SK-N-MC (cell line): ENCODE measurements at regions not wholly inside any gene's neighbourhood (a gene's known extent, or its start where the extent isn't known, plus 50 kb on each side); places are given as distances from the start of the nearest gene placed in this dataset.

Experiments used
- DNase-seq: peaks from one replicate; pipeline ENCODE4 v3.0.0-alpha.2; 2011; ENCODE audit warnings: low read depth, low spot score
- H3K27ac ChIP-seq: fragments of 200-600 bp; sonication (generic); 2 replicates; pipeline ENCODE4 v1.5.1; 2016; ENCODE audit warnings: mixed run types
- H3K36me3 ChIP-seq: fragments of 200-600 bp; sonication (generic); 2 replicates; pipeline ENCODE4 v1.6.1; 2017; ENCODE audit warnings: antibody characterized with exemption, low read length, mixed read lengths; ENCODE audit not compliant: insufficient read depth
- H3K4me3 ChIP-seq: fragments of 200-600 bp; sonication (generic); 2 replicates; pipeline ENCODE4 v1.5.1; 2016
- H3K9ac ChIP-seq: fragments of 200-600 bp; sonication (generic); 2 replicates; pipeline ENCODE4 v1.8.0; 2017; ENCODE audit warnings: mixed run types, mixed read lengths; ENCODE audit not compliant: insufficient read length
- H3K9me3 ChIP-seq: fragments of 200-600 bp; sonication (generic); 2 replicates; pipeline ENCODE4 v1.6.1; 2017; ENCODE audit warnings: low read depth, mild to moderate bottlenecking, antibody characterized with exemption, low read length, moderate library complexity, mixed read lengths
- EZH2 ChIP-seq: fragments of 200-600 bp; sonication (generic); IDR thresholded peaks from one replicate; pipeline ENCODE4 v1.6.1; 2017; ENCODE audit warnings: antibody characterized with exemption
- FOXP2 ChIP-seq: optimal IDR thresholded peaks from 2 replicates; pipeline ENCODE3; 2011; ENCODE audit warnings: mild to moderate bottlenecking, moderate library complexity; ENCODE audit not compliant: insufficient read depth; ENCODE audit errors: extremely low read length, control extremely low read depth
- POLR2AphosphoS5 ChIP-seq: IDR thresholded peaks from 2 replicates; pipeline ENCODE4 v1.6.1; 2012; ENCODE audit warnings: mild to moderate bottlenecking, low read depth, low read length, borderline replicate concordance

DNA sequence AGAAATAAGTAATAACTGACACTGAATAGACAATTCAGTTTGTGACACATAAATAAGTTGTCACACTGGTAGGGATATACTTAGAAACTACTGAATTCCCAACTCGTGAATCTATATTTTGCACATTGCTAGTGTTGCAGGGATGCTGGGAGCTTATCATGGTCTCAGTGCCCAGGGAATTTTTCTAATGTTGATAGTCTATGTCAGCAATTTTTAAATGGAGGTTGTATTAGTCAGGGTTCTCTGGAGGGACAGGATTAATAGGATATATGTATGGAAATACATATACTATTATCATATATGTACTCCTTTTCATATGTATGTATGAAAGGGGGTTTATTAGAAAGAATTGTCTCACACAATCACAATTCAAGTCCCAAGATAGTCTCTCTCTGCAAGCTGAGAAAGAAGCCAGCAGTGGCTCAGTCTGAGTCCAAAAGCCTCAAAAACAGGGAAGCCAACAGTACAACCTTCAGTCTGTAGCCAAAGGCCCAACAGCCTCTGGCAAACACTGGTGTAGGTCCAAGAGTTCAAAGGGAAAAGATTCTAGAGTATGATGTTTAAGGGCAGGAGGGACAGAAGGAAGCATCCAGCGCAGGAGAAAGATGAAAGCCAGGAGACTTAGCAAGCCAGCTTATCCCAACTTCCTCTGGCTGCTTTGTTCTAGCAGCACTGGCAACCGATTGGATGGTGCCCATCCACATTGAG, 980.9 kb upstream of the GJE1 start:
- no peak for DNase-seq
- Histone ChIP-seq H3K4me3 (no peak overlapping the region), H3K9me3 (no peaks in the 10 kb centered on the region), H3K27ac (no peak overlapping the region), H3K9ac (no peak overlapping the region), H3K36me3 (no peaks in the 10 kb centered on the region)
- TF ChIP-seq EZH2 (no peak), FOXP2 (no peak), POLR2AphosphoS5 (no peak)

- Histone ChIP-seq H3K9ac (no peak overlapping the region), H3K9me3 (no peaks in the 10 kb centered on the region), H3K27ac (peak overlapping the region; percentile 70), H3K36me3 (no peaks in the 10 kb centered on the region), H3K4me3 (no peak overlapping the region)
- no peak for DNase-seq
- TF ChIP-seq POLR2AphosphoS5 (no peak; the same call in 1 of the 2 replicates), EZH2 (no peak), FOXP2 (no peak)
Measured at GRCh38 chr6:141141870-141142269, 990.9 kb upstream of the GJE1 start.

- TF ChIP-seq POLR2AphosphoS5 (no peak), FOXP2 (no peak), EZH2 (no peak)
- Histone ChIP-seq H3K9ac (peak overlapping the region; percentile 24), H3K27ac (peak overlapping the region; percentile 70), H3K36me3 (no peaks in the 10 kb centered on the region), H3K4me3 (no peak overlapping the region), H3K9me3 (no peaks in the 10 kb centered on the region)
- DNase-seq = no peak
Measured at GRCh38 chr6:141140905-141141304, 991.8 kb upstream of the GJE1 start.

DNA sequence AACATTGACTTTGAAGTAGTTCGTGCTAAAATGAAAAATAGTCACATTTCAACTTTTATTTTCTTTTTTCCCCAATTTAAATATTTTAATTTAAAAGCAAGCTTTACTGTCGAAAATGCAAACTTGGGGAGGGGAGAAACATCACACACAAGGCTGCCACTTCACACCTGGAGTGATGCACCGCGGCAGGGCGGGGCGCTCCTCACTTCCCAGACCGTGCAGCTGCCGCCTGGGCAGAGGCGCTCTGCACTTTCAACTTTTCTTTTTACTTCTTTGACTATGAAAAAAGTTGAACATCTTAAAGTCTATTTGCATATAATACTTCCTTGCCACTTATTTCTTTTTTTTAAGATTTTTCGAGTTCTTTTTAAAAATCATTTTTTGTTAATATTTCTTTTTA, 993.3 kb upstream of the GJE1 start:
- DNase-seq = no peak

GRCh38 chr6:141134723-141135122, 998.0 kb upstream of the GJE1 start:
- Histone ChIP-seq H3K27ac (no peak overlapping the region), H3K4me3 (no peak overlapping the region)
- no peak for TF ChIP-seq EZH2
- TF ChIP-seq FOXP2 = no peak
- no peak for TF ChIP-seq POLR2AphosphoS5

More for the DNA sequence above, 993.3 kb upstream of the GJE1 start:
- Histone ChIP-seq H3K36me3 (no peaks in the 10 kb centered on the region), H3K27ac (no peak overlapping the region), H3K9me3 (no peaks in the 10 kb centered on the region), H3K4me3 (no peak overlapping the region), H3K9ac (no peak overlapping the region)
- no peak for TF ChIP-seq POLR2AphosphoS5

DNA sequence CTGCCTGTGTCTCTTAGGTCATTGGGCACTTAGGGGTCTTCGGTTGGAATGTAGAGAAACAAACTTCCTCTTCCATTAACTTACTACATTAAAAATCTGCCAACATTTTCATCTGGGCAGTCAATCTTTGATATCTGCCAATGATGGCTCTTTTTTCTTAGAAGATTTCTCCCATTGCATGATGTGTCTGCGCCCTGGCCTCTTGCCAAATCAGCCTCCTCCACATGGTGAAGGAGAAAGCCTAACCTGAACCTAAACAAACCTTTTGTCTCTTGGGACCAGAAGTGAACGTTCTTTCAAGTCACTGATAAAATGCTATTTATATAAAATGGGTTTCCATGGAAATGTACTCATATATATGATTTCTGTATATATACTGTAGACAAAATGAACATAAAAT, 998.9 kb upstream of the GJE1 start:
- TF ChIP-seq POLR2AphosphoS5 (no peak), FOXP2 (no peak), EZH2 (no peak)
- Histone ChIP-seq H3K9me3 (no peaks in the 10 kb centered on the region), H3K36me3 (no peaks in the 10 kb centered on the region), H3K9ac (no peak overlapping the region), H3K27ac (no peak overlapping the region), H3K4me3 (no peak overlapping the region)
- no peak for DNase-seq

More at GRCh38 chr6:141134723-141135122, 998.0 kb upstream of the GJE1 start:
- Histone ChIP-seq H3K36me3 (no peaks in the 10 kb centered on the region), H3K9ac (no peak overlapping the region), H3K9me3 (no peaks in the 10 kb centered on the region)
- no peak for DNase-seq

GRCh38 chr6:141133346-141133745, 999.4 kb upstream of the GJE1 start:
- H3K9me3 ChIP-seq = no peaks in the 10 kb centered on the region

GRCh38 chr6:141131616-141132015, 1001.1 kb upstream of the GJE1 start:
- H3K9ac ChIP-seq = no peak overlapping the region
- no peaks in the 10 kb centered on the region for H3K9me3 ChIP-seq
- no peak for TF ChIP-seq EZH2
- H3K27ac ChIP-seq = no peak overlapping the region
- no peak for DNase-seq
- no peaks in the 10 kb centered on the region for H3K36me3 ChIP-seq
- H3K4me3 ChIP-seq = no peak overlapping the region

More at GRCh38 chr6:141133346-141133745, 999.4 kb upstream of the GJE1 start:
- no peak overlapping the region for H3K4me3 ChIP-seq
- H3K9ac ChIP-seq = no peak overlapping the region
- no peak overlapping the region for H3K27ac ChIP-seq
- TF ChIP-seq POLR2AphosphoS5 = no peak
- no peak for TF ChIP-seq FOXP2
- TF ChIP-seq EZH2 = no peak
- DNase-seq = no peak
- no peaks in the 10 kb centered on the region for H3K36me3 ChIP-seq

DNA sequence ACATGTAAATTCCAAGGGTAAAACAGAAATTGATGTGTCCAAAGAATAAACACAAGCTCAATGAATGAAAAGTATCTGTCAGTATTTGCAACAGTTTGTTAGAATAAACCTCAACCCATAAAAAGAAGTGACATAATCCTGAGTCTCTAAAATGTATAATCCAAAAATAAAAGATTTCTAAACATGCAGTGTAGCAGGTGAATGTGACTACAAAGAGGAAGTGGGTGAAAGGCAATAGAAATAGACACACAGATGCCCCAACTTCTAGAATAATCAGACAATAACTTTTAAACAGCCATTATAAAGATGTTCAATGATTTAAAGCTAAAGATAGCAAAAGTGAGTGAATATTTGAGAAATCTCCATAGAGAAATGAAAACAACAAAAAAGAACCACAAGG, 1009.2 kb upstream of the GJE1 start:
- no peak for DNase-seq
- TF ChIP-seq FOXP2 = no peak
- TF ChIP-seq POLR2AphosphoS5 = no peak
- no peak for TF ChIP-seq EZH2

More for the DNA sequence above, 1009.2 kb upstream of the GJE1 start:
- no peaks in the 10 kb centered on the region for H3K36me3 ChIP-seq
- H3K9ac ChIP-seq = no peak overlapping the region
- H3K9me3 ChIP-seq = no peaks in the 10 kb centered on the region; the same call in 1 of the 2 replicates
- H3K4me3 ChIP-seq = no peak overlapping the region
- H3K27ac ChIP-seq = no peak overlapping the region
